Cerebellar nuclear complex (tissue), 1 donor: ENCODE measurements at regions not wholly inside any gene's neighbourhood (a gene's known extent, or its start where the extent isn't known, plus 50 kb on each side); places are given as distances from the start of the nearest gene placed in this dataset.

Experiments used
- DNase-seq, 2 experiments: peaks; one replicate each; lab custom pipeline; 2025; lab: John Stamatoyannopoulos, UW

- no peak for DNase-seq
Observed at GRCh38 chr9:106526716-106527204, 336.2 kb upstream of the ZNF462 start.

GRCh38 chr9:106528158-106528557 lies 334.8 kb upstream of the ZNF462 start:
- no peak for DNase-seq

- no peak for DNase-seq
Observed at GRCh38 chr9:106529616-106530015, 333.4 kb upstream of the ZNF462 start.

- no peak for DNase-seq
Observed at GRCh38 chr9:106531491-106531890, 331.5 kb upstream of the ZNF462 start.

GRCh38 chr9:106532306-106533015 lies 330.5 kb upstream of the ZNF462 start:
- DNase-seq, result no peak

GRCh38 chr9:106534800-106535199 lies 328.2 kb upstream of the ZNF462 start:
- DNase-seq, result no peak

- no peak for DNase-seq
Observed at GRCh38 chr9:106535439-106535838, 327.5 kb upstream of the ZNF462 start.

- no peak for DNase-seq
Observed at GRCh38 chr9:106557996-106558667, 304.8 kb upstream of the ZNF462 start.

- no peak for DNase-seq
Observed at GRCh38 chr9:106560540-106560939, 302.4 kb upstream of the ZNF462 start.

GRCh38 chr9:106575823-106576222 lies 287.1 kb upstream of the ZNF462 start:
- DNase-seq, result no peak

GRCh38 chr9:106576232-106576760 lies 286.7 kb upstream of the ZNF462 start:
- no peak for DNase-seq

GRCh38 chr9:106577121-106577520 lies 285.8 kb upstream of the ZNF462 start:
- DNase-seq, result no peak

GRCh38 chr9:106580546-106580945 lies 282.4 kb upstream of the ZNF462 start:
- no peak for DNase-seq

- no peak for DNase-seq
Observed at GRCh38 chr9:106581973-106582372, 281.0 kb upstream of the ZNF462 start.

GRCh38 chr9:106583751-106584150 lies 279.2 kb upstream of the ZNF462 start:
- no peak for DNase-seq

GRCh38 chr9:106587042-106587441 lies 275.9 kb upstream of the ZNF462 start:
- no peak for DNase-seq

GRCh38 chr9:106588626-106589025 lies 274.3 kb upstream of the ZNF462 start:
- DNase-seq, result no peak

- no peak for DNase-seq
Observed at GRCh38 chr9:106590759-106591505, 272.0 kb upstream of the ZNF462 start.

GRCh38 chr9:106593201-106593600 lies 269.8 kb upstream of the ZNF462 start:
- no peak for DNase-seq

- DNase-seq, result no peak
Observed at GRCh38 chr9:106596984-106597383, 266.0 kb upstream of the ZNF462 start.

- DNase-seq, result no peak
Observed at GRCh38 chr9:106600955-106601560, 261.9 kb upstream of the ZNF462 start.

GRCh38 chr9:106602344-106602743 lies 260.6 kb upstream of the ZNF462 start:
- no peak for DNase-seq
